ENCODE measurements at regions not wholly inside any gene's neighbourhood (a gene's known extent, or its start where the extent isn't known, plus 50 kb on each side); places are given as distances from the start of the nearest gene placed in this dataset.

GRCh38 chr4:129233691-129234090, 137.7 kb downstream of the C4orf33 start:
- FAIRE-seq (no peak), ATAC-seq (no peak), DNase-seq (no peak)
- Histone ChIP-seq H3K27ac (no peak overlapping the region), H3K9me3 (peaks cover 0 to 3% (median 0%) of the 10 kb centered on the region in 4 donors), H3K4me3 (no peak overlapping the region), H3K27me3 (no peaks in the 10 kb centered on the region), H3K36me3 (no peaks in the 10 kb centered on the region), H3K4me1 (no peaks in the 10 kb centered on the region)
- TF ChIP-seq, protein P1, sequence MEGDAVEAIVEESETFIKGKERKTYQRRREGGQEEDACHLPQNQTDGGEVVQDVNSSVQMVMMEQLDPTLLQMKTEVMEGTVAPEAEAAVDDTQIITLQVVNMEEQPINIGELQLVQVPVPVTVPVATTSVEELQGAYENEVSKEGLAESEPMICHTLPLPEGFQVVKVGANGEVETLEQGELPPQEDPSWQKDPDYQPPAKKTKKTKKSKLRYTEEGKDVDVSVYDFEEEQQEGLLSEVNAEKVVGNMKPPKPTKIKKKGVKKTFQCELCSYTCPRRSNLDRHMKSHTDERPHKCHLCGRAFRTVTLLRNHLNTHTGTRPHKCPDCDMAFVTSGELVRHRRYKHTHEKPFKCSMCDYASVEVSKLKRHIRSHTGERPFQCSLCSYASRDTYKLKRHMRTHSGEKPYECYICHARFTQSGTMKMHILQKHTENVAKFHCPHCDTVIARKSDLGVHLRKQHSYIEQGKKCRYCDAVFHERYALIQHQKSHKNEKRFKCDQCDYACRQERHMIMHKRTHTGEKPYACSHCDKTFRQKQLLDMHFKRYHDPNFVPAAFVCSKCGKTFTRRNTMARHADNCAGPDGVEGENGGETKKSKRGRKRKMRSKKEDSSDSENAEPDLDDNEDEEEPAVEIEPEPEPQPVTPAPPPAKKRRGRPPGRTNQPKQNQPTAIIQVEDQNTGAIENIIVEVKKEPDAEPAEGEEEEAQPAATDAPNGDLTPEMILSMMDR (IDR thresholded peaks at IDR 0.05) = no peak
- intact Hi-C loops (cut with DNase I) = no loop called here
- WGBS, 2 donors = 42 to 64% methylated on average over 1 of the region's 1 CpG

DNA sequence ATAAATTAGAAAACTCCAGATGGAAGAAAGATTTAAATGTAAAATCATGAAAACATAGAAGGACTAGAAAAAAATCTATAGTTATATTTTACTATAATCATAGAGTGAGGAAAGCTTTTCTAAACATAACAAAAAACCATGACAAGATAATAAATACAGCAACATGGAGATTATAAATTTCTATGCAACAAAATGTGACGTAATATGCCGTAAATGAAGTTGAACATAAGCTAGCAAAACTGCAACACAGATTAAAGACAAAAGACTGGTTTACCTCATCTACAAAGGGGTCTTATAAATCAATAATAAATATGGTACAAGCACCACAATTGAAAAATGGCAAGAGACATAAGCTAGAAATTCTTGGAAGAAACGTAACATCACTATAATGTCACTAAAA, 140.4 kb downstream of the C4orf33 start:
- no peak for ATAC-seq
- intact Hi-C loops (cut with DNase I) = no loop called here
- no peak overlapping the region for H3K4me3 ChIP-seq

DNA sequence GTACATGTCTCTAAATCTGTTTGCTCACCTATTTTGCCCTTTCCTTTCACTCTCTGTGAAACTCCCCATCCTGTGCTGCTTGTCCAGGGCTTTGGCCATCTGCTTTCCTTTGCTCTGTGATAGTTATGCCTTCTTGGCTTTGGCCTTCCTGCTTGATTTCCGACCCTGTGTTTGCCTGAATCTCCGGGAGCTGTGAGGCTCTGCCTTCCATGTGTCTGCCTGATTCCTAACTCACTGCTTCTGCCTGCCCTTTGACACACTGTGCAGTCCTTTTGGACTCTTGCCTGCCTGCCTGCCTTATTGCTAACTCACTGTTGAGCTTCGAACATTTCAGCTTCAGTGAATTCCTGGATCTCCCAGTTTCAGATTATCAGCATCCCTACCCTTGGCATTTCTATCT, 143.1 kb downstream of the C4orf33 start:
- Histone ChIP-seq H3K36me3 (no peaks in the 10 kb centered on the region), H3K4me1 (no peaks in the 10 kb centered on the region), H3K4me3 (no peak overlapping the region), H3K9me3 (peaks cover 0 to 3% (median 0%) of the 10 kb centered on the region in 4 donors), H3K27me3 (no peaks in the 10 kb centered on the region), H3K27ac (no peak overlapping the region)
- DNase-seq (no peak), FAIRE-seq (no peak), ATAC-seq (peak in 2 of 4 donors; percentile 21 to 49)
- TF ChIP-seq, protein P1 (IDR thresholded peaks at IDR 0.05) = no peak
- WGBS, 2 donors = 38 to 50% methylated on average over 3 of the region's 3 CpGs
- intact Hi-C loops (cut with DNase I) = no loop called here

More for the DNA sequence above, 140.4 kb downstream of the C4orf33 start:
- peaks cover 0 to 3% (median 0%) of the 10 kb centered on the region in 4 donors for H3K9me3 ChIP-seq
- no peaks in the 10 kb centered on the region for H3K36me3 ChIP-seq
- H3K4me1 ChIP-seq = no peaks in the 10 kb centered on the region
- WGBS, 2 donors = 93 to 96% methylated on average over 3 of the region's 3 CpGs
- H3K27me3 ChIP-seq = no peaks in the 10 kb centered on the region
- TF ChIP-seq, protein P1 (IDR thresholded peaks at IDR 0.05) = no peak
- no peak for DNase-seq
- no peak overlapping the region for H3K27ac ChIP-seq
- no peak for FAIRE-seq

DNA sequence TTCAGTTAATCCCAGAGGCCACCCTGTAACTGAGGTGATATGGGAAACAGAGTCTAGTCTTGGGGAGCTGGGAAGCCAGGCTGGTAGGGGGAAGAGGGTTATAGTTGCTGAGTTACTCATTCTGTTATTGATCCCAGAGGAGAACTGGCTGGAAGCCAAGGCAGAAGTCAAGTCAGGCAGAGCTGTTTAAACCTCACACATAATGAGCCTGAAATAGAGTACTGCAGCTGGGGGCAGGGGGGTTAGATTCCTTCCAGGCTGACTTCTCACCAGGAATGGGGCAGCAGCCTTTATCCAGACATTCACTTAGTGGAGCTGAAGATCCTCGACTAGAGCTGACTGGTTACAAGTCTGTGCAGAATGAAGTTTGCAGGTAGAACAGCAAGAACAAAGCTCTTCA, 144.9 kb downstream of the C4orf33 start:
- Histone ChIP-seq H3K27me3 (no peaks in the 10 kb centered on the region), H3K27ac (no peak overlapping the region), H3K4me3 (no peak overlapping the region), H3K9me3 (peaks cover 0 to 3% (median 0%) of the 10 kb centered on the region in 4 donors), H3K4me1 (no peaks in the 10 kb centered on the region), H3K36me3 (no peaks in the 10 kb centered on the region)
- FAIRE-seq = no peak
- TF ChIP-seq, protein P1 (IDR thresholded peaks at IDR 0.05) = no peak
- peak in 3 of 4 donors; percentile 38 to 61 (median 45) for ATAC-seq
- WGBS, 2 donors = 0 to 6% methylated on average over 1 of the region's 1 CpG
- peak in 4 of 6 donors; percentile 18 to 52 (median 27) for DNase-seq
- intact Hi-C loops (cut with DNase I) = no loop called here

- intact Hi-C loops (cut with DNase I) = no loop called here
- H3K36me3 ChIP-seq = no peaks in the 10 kb centered on the region
- DNase-seq (no peak), ATAC-seq (no peak), FAIRE-seq (no peak)
- H3K27me3 ChIP-seq = no peaks in the 10 kb centered on the region
- 93 to 95% methylated on average over 4 of the region's 4 CpGs for WGBS, 2 donors
- H3K9me3 ChIP-seq = no peaks in the 10 kb centered on the region
- no peak overlapping the region for H3K4me3 ChIP-seq
- no peaks in the 10 kb centered on the region for H3K4me1 ChIP-seq
- no peak overlapping the region for H3K27ac ChIP-seq
- TF ChIP-seq, protein P1 (IDR thresholded peaks at IDR 0.05) = no peak
Measured at GRCh38 chr4:129246145-129246544, 150.2 kb downstream of the C4orf33 start.

Data from pancreas (tissue), 10 donors.